ENCODE measurements at regions not wholly inside any gene's neighbourhood (a gene's known extent, or its start where the extent isn't known, plus 50 kb on each side); places are given as distances from the start of the nearest gene placed in this dataset.

DNA sequence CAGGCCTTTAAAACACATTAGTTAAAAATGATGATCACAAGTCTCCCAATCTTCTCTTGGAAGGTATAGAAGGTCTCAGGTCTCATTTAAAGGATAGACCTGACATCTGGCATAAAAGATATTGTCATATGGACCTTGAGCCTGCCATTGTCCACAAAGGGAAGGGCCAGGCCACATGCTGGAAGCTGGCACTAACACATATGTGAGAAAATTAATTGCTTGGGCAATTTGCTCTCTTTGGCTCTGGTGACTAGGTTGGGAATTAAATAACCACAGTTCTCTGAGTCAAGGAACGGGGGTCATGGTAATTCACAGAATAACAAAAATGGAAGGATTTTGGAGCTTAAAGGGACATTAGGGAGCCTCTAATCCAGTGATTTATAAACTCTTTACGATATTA, 727.3 kb downstream of the BCL11A start:
- intact Hi-C loops (cut with micrococcal nuclease; ENCODE audit: unreplicated experiment), result no loop called here
- ATAC-seq, result no peak

DNA sequence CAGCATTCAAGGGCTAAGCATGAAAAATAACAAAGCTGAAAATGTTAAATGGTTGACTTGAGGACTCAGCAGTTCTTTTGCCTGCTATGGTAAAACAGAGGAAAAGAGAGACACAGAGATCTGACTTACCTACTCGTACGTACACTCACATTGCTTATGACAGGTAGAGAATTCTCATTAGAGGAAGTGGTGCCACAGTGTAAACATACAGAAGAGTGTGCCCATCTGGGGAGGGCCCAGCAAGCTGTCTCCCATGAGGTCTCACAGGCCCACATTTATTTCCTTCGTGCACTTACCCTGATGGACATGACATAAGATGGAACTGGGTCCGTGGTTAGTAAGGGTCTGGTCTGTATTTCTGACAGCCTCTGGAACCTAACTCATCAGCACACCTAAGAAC, 729.1 kb downstream of the BCL11A start:
- TF ChIP-seq, protein P1, sequence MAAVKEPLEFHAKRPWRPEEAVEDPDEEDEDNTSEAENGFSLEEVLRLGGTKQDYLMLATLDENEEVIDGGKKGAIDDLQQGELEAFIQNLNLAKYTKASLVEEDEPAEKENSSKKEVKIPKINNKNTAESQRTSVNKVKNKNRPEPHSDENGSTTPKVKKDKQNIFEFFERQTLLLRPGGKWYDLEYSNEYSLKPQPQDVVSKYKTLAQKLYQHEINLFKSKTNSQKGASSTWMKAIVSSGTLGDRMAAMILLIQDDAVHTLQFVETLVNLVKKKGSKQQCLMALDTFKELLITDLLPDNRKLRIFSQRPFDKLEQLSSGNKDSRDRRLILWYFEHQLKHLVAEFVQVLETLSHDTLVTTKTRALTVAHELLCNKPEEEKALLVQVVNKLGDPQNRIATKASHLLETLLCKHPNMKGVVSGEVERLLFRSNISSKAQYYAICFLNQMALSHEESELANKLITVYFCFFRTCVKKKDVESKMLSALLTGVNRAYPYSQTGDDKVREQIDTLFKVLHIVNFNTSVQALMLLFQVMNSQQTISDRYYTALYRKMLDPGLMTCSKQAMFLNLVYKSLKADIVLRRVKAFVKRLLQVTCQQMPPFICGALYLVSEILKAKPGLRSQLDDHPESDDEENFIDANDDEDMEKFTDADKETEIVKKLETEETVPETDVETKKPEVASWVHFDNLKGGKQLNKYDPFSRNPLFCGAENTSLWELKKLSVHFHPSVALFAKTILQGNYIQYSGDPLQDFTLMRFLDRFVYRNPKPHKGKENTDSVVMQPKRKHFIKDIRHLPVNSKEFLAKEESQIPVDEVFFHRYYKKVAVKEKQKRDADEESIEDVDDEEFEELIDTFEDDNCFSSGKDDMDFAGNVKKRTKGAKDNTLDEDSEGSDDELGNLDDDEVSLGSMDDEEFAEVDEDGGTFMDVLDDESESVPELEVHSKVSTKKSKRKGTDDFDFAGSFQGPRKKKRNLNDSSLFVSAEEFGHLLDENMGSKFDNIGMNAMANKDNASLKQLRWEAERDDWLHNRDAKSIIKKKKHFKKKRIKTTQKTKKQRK (IDR thresholded peaks at IDR 0.05; ENCODE audit: low read depth, low read length), result no peak
- TF ChIP-seq ZNF207 (IDR thresholded peaks at IDR 0.05; ENCODE audit: borderline replicate concordance) (no peak), ZBED1 (IDR thresholded peaks at IDR 0.05; ENCODE audit: borderline replicate concordance) (no peak), YBX1 (IDR thresholded peaks at IDR 0.05) (no peak), SP1 (IDR thresholded peaks at IDR 0.05; ENCODE audit: low read depth, low read length) (no peak), ASH2L (IDR thresholded peaks at IDR 0.05; ENCODE audit: borderline replicate concordance, low read depth) (no peak), USF2 (IDR thresholded peaks at IDR 0.05; ENCODE audit: borderline replicate concordance, low read depth, low read length) (no peak), YY1 (IDR thresholded peaks at IDR 0.05; ENCODE audit: low read depth, low read length) (no peak), BMI1 (IDR thresholded peaks at IDR 0.05; ENCODE audit: borderline replicate concordance) (no peak), NBN (IDR thresholded peaks at IDR 0.05) (no peak), POLR2AphosphoS5 (IDR thresholded peaks at IDR 0.05; ENCODE audit: low read length) (no peak)
- TF ChIP-seq, protein P2, sequence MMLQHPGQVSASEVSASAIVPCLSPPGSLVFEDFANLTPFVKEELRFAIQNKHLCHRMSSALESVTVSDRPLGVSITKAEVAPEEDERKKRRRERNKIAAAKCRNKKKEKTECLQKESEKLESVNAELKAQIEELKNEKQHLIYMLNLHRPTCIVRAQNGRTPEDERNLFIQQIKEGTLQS (IDR thresholded peaks at IDR 0.05; ENCODE audit: borderline replicate concordance, extremely low read depth, low read depth, low read length), result no peak
- ChIA-PET POLR2A (no interaction called here), CTCF (interaction anchor here (0.6 kb wide), 1 partner anchor 683 kb away, joined by 8 read pairs; no protein-coding TSS in a partner anchor), RAD21 (ENCODE audit: unreplicated experiment) (no interaction called here), SMC1A (ENCODE audit: uncharacterized antibody, unreplicated experiment) (no interaction called here)
- H3K9ac ChIP-seq (ENCODE audit: control insufficient read depth, insufficient read depth, low read length), result no peak overlapping the region
- H3K4me1 ChIP-seq (ENCODE audit: control insufficient read depth, insufficient read depth, low read length), result no peaks in the 10 kb centered on the region
- ATAC-seq (no peak), FAIRE-seq (no peak), DNase-seq (ENCODE audit: low read depth, low spot score) (no peak)
- H3K36me3 ChIP-seq (ENCODE audit: control insufficient read depth in 2 of 2, insufficient read depth in 2 of 2, low read length in 1 of 2), result no peaks in the 10 kb centered on the region
- no TSS peak for BruUV-seq (replicated peaks)
- 31% methylated on average over 4 of the region's 4 CpGs for WGBS (ENCODE audit: insufficient coverage, insufficient replicate concordance, low lambda C conversion rate, missing lambda C conversion rate)
- no peak overlapping the region for H3K4me3 ChIP-seq
- no peak overlapping the region for H2AFZ ChIP-seq (ENCODE audit: control insufficient read depth, low read depth, low read length)
- no peaks in the 10 kb centered on the region for H3K79me2 ChIP-seq (ENCODE audit: control insufficient read depth, insufficient read depth, low read length)
- intact Hi-C loops (cut with micrococcal nuclease; ENCODE audit: unreplicated experiment) (no loop called here), in situ Hi-C loops (cut with MboI) (no loop called here)
- no peaks in the 10 kb centered on the region for H4K20me1 ChIP-seq (ENCODE audit: control insufficient read depth, insufficient read depth)
- no peaks in the 10 kb centered on the region for H3K9me3 ChIP-seq (replicated peaks; ENCODE audit: control insufficient read depth, insufficient read depth, low read length)
- no peaks in the 10 kb centered on the region for H3K27me3 ChIP-seq (replicated peaks in 1 of 2; ENCODE audit: control insufficient read depth in 2 of 2, insufficient read depth in 2 of 2, low read length in 1 of 2)
- H3K27ac ChIP-seq (ENCODE audit: control insufficient read depth, insufficient read depth), result no peak overlapping the region
- no peak overlapping the region for H3K4me2 ChIP-seq (ENCODE audit: control insufficient read depth, insufficient read depth)

More for the DNA sequence above, 727.3 kb downstream of the BCL11A start:
- ChIA-PET POLR2A (no interaction called here), CTCF (no interaction called here), SMC1A (ENCODE audit: uncharacterized antibody, unreplicated experiment) (no interaction called here), RAD21 (ENCODE audit: unreplicated experiment) (no interaction called here)
- H2AFZ ChIP-seq (ENCODE audit: control insufficient read depth, low read depth, low read length), result no peak overlapping the region
- no peaks in the 10 kb centered on the region for H4K20me1 ChIP-seq (ENCODE audit: control insufficient read depth, insufficient read depth)
- DNase-seq (ENCODE audit: low read depth, low spot score) (no peak), FAIRE-seq (no peak)
- no peak overlapping the region for H3K9ac ChIP-seq (ENCODE audit: control insufficient read depth, insufficient read depth, low read length)
- WGBS (ENCODE audit: insufficient coverage, insufficient replicate concordance, low lambda C conversion rate, missing lambda C conversion rate), result 11% methylated on average over 2 of the region's 2 CpGs
- no peak overlapping the region for H3K4me3 ChIP-seq
- no peaks in the 10 kb centered on the region for H3K9me3 ChIP-seq (replicated peaks; ENCODE audit: control insufficient read depth, insufficient read depth, low read length)
- H3K4me2 ChIP-seq (ENCODE audit: control insufficient read depth, insufficient read depth), result no peak overlapping the region
- H3K36me3 ChIP-seq (ENCODE audit: control insufficient read depth in 2 of 2, insufficient read depth in 2 of 2, low read length in 1 of 2), result no peaks in the 10 kb centered on the region
- BruUV-seq (replicated peaks), result no TSS peak
- no peak for TF ChIP-seq SMAD5 (IDR thresholded peaks at IDR 0.05; ENCODE audit: low read depth)
- TF ChIP-seq NBN (IDR thresholded peaks at IDR 0.05), result no peak
- no peak for TF ChIP-seq KDM1A (IDR thresholded peaks at IDR 0.05; ENCODE audit: borderline replicate concordance)
- in situ Hi-C loops (cut with MboI), result no loop called here
- no peaks in the 10 kb centered on the region for H3K27me3 ChIP-seq (replicated peaks in 1 of 2; ENCODE audit: control insufficient read depth in 2 of 2, insufficient read depth in 2 of 2, low read length in 1 of 2)
- H3K4me1 ChIP-seq (ENCODE audit: control insufficient read depth, insufficient read depth, low read length), result no peaks in the 10 kb centered on the region
- H3K27ac ChIP-seq (ENCODE audit: control insufficient read depth, insufficient read depth), result no peak overlapping the region
- H3K79me2 ChIP-seq (ENCODE audit: control insufficient read depth, insufficient read depth, low read length), result no peaks in the 10 kb centered on the region

Measured in GM12878 (cell line).